Endodermal cell (in vitro differentiated cells): ENCODE measurements at regions not wholly inside any gene's neighbourhood (a gene's known extent, or its start where the extent isn't known, plus 50 kb on each side); places are given as distances from the start of the nearest gene placed in this dataset.

Experiments used
- DNase-seq: peaks from one replicate; pipeline ENCODE4 v3.0.0-alpha.2; 2017
- H3K27ac ChIP-seq: 2 replicates; pipeline ENCODE4 v1.5.1; 2013; ENCODE audit warnings: mild to moderate bottlenecking, low read depth, low read length, moderate library complexity
- H3K27me3 ChIP-seq: 2 replicates; pipeline ENCODE4 v1.6.1; 2013; ENCODE audit warnings: mild to moderate bottlenecking, low read length, moderate library complexity; ENCODE audit not compliant: insufficient read depth, control insufficient read depth, poor library complexity, severe bottlenecking
- H3K36me3 ChIP-seq: 2 replicates; pipeline ENCODE4 v1.7.0; 2013; ENCODE audit warnings: mild to moderate bottlenecking, low read length, moderate library complexity; ENCODE audit not compliant: control insufficient read depth, insufficient read depth
- H3K4me1 ChIP-seq: one replicate; pipeline ENCODE4 v1.7.0; 2013; ENCODE audit warnings: low read length; ENCODE audit not compliant: control insufficient read depth, insufficient read depth
- H3K4me3 ChIP-seq: 2 replicates; pipeline ENCODE4 v1.5.1; 2013; ENCODE audit warnings: mild to moderate bottlenecking, low read length, moderate library complexity
- H3K9ac ChIP-seq: 2 replicates; pipeline ENCODE4 v1.6.1; 2013; ENCODE audit warnings: mild to moderate bottlenecking, low read length, moderate library complexity; ENCODE audit not compliant: poor library complexity, severe bottlenecking; ENCODE audit errors: extremely low read depth
- H3K9me3 ChIP-seq: 2 replicates; pipeline ENCODE4 v1.6.1; 2013; ENCODE audit warnings: mild to moderate bottlenecking, low read length, moderate library complexity; ENCODE audit not compliant: control insufficient read depth
- H3K27ac Mint-ChIP-seq: 2 replicates; pipeline ENCODE4 v1.8.0; 2020; ENCODE audit warnings: mixed read lengths
- H3K27me3 Mint-ChIP-seq: 2 replicates; pipeline ENCODE4 v1.8.0; 2021; ENCODE audit warnings: mild to moderate bottlenecking, mixed read lengths; ENCODE audit not compliant: insufficient read depth
- H3K36me3 Mint-ChIP-seq: 2 replicates; pipeline ENCODE4 v1.8.0; 2020; ENCODE audit warnings: low read depth, mixed read lengths
- H3K4me1 Mint-ChIP-seq: 2 replicates; pipeline ENCODE4 v1.8.0; 2020; ENCODE audit warnings: mixed read lengths
- H3K4me3 Mint-ChIP-seq: 2 replicates; pipeline ENCODE4 v1.8.0; 2020; ENCODE audit warnings: mild to moderate bottlenecking, moderate library complexity, mixed read lengths
- H3K9me3 Mint-ChIP-seq: 2 replicates; pipeline ENCODE4 v1.8.0; 2020; ENCODE audit warnings: mild to moderate bottlenecking, mixed read lengths
- WGBS, 2 experiments: methylation state at CpG; one replicate each; pipeline versions ENCODE4 v1.1.5 to v1.1.7; 2013; ENCODE audit warnings: missing lambda C conversion rate in 2 of 2, mixed read lengths in 1 of 2; ENCODE audit not compliant: insufficient coverage in 1 of 2, insufficient read length in 1 of 2; 5-methylcytosine and 5-hydroxymethylcytosine counted together
- TF ChIP-seq, protein P1 (sequence below): fragments of 200-600 bp; sonication (generic); conservative IDR thresholded peaks from 2 replicates; pipeline ENCODE4 v1.5.0; 2021; ENCODE audit warnings: antibody characterized with exemption, mild to moderate bottlenecking

- Mint-ChIP-seq H3K36me3 (no peaks in the 10 kb centered on the region), H3K4me1 (no peaks in the 10 kb centered on the region), H3K9me3 (peaks cover 7% of the 10 kb centered on the region), H3K27me3 (peaks cover 3% of the 10 kb centered on the region), H3K4me3 (no peak overlapping the region), H3K27ac (no peak overlapping the region)
- Histone ChIP-seq H3K4me3 (no peak overlapping the region), H3K9ac (no peak overlapping the region), H3K9me3 (no peaks in the 10 kb centered on the region), H3K27ac (no peak overlapping the region), H3K4me1 (no peaks in the 10 kb centered on the region), H3K36me3 (no peaks in the 10 kb centered on the region), H3K27me3 (no peaks in the 10 kb centered on the region)
- 88 to 100% methylated on average over 2 of the region's 2 CpGs for WGBS, 2 experiments
- no peak for DNase-seq
- TF ChIP-seq, protein P1, sequence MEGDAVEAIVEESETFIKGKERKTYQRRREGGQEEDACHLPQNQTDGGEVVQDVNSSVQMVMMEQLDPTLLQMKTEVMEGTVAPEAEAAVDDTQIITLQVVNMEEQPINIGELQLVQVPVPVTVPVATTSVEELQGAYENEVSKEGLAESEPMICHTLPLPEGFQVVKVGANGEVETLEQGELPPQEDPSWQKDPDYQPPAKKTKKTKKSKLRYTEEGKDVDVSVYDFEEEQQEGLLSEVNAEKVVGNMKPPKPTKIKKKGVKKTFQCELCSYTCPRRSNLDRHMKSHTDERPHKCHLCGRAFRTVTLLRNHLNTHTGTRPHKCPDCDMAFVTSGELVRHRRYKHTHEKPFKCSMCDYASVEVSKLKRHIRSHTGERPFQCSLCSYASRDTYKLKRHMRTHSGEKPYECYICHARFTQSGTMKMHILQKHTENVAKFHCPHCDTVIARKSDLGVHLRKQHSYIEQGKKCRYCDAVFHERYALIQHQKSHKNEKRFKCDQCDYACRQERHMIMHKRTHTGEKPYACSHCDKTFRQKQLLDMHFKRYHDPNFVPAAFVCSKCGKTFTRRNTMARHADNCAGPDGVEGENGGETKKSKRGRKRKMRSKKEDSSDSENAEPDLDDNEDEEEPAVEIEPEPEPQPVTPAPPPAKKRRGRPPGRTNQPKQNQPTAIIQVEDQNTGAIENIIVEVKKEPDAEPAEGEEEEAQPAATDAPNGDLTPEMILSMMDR: no peak
Observed at GRCh38 chr2:41540272-41540998, 507.4 kb upstream of the PKDCC start.

DNA sequence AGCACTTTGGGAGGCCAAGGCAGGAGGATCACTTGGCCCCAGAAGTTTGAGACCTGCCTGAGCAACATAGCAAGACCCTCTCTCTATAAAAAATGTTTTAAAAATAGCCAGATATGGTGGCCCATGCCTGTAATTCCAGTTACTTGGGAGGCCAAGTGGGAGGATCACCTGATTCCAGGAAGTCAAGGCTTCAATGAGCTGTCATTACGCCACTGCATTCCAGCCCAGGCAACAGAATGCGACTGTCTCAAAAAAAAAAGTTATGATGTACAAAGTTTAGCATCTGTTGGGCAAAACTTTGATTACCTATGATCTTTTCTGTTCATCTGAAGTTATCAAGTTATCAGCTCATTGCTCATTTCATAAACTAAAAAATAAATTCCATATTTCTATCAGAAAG is 504.1 kb upstream of the PKDCC start:
- Histone ChIP-seq H3K9me3 (no peaks in the 10 kb centered on the region), H3K27ac (no peak overlapping the region), H3K4me3 (no peak overlapping the region), H3K36me3 (no peaks in the 10 kb centered on the region), H3K9ac (no peak overlapping the region), H3K27me3 (no peaks in the 10 kb centered on the region), H3K4me1 (no peaks in the 10 kb centered on the region)
- no peak for DNase-seq
- TF ChIP-seq, protein P1: no peak
- H3K27me3 Mint-ChIP-seq: peaks cover 3% of the 10 kb centered on the region
- H3K9me3 Mint-ChIP-seq: no peaks in the 10 kb centered on the region
- no peaks in the 10 kb centered on the region for H3K36me3 Mint-ChIP-seq
- no peak overlapping the region for H3K27ac Mint-ChIP-seq
- WGBS, 2 experiments: 94 to 100% methylated on average over 1 to 2 of the region's 2 CpGs
- H3K4me1 Mint-ChIP-seq: no peaks in the 10 kb centered on the region
- H3K4me3 Mint-ChIP-seq: no peak overlapping the region

DNA sequence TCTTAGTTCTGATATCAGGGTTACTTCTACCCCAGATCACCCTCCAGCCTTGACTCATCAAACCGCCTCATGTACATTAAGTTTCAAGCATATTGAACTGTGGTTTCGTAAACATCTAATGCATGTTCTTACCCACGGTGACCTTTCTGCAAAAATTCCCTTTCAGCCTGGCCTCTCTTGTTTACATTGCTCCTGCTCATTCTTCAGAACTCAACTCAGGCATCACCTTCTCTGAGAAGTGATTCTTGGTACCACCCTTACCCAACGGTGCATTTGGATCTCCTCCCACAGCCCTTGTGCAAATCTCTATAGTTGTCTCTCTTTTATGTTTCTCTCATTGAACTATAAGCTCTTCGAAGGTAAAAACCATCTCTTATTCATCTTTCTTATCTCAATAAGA is 503.1 kb upstream of the PKDCC start:
- Mint-ChIP-seq H3K9me3 (no peaks in the 10 kb centered on the region), H3K36me3 (no peaks in the 10 kb centered on the region), H3K27ac (no peak overlapping the region), H3K4me1 (no peaks in the 10 kb centered on the region), H3K4me3 (no peak overlapping the region), H3K27me3 (peaks cover 3% of the 10 kb centered on the region)
- no peak overlapping the region for H3K27ac ChIP-seq
- no peaks in the 10 kb centered on the region for H3K36me3 ChIP-seq
- TF ChIP-seq, protein P1: no peak
- DNase-seq: no peak
- WGBS, 2 experiments: 84 to 98% methylated on average over 3 to 4 of the region's 5 CpGs
- no peaks in the 10 kb centered on the region for H3K4me1 ChIP-seq
- H3K4me3 ChIP-seq: no peak overlapping the region
- no peak overlapping the region for H3K9ac ChIP-seq
- no peaks in the 10 kb centered on the region for H3K27me3 ChIP-seq
- no peaks in the 10 kb centered on the region for H3K9me3 ChIP-seq
